Panc1 (cell line): ENCODE measurements at regions not wholly inside any gene's neighbourhood (a gene's known extent, or its start where the extent isn't known, plus 50 kb on each side); places are given as distances from the start of the nearest gene placed in this dataset.

ENCODE experiments used
- ATAC-seq: fragments of 200-7000 bp; cut with Tn5 transposase; 2 replicates; pipeline ENCODE4 v1.9.1; 2020; ENCODE audit warnings: mild to moderate bottlenecking, moderate library complexity
- BruUV-seq: library from RNA; stranded (reverse); fragments of 400-500 nt; replicated peaks from 2 replicates; lab custom pipeline; 2021; lab: Mats Ljungman, UMichigan
- CTCF ChIA-PET: fragments of 300-600 bp; sonication (Branson Sonifier 250); formaldehyde crosslinking; loops from one replicate; lab custom pipeline; 2022; ENCODE audit warnings: antibody characterized with exemption; lab: Charles Lee
- POLR2A ChIA-PET: fragments of 300-600 bp; sonication (Branson Sonifier 250); formaldehyde crosslinking; loops from one replicate; lab custom pipeline; 2022; ENCODE audit warnings: antibody characterized with exemption; lab: Charles Lee
- DNase-seq: peaks from one replicate; pipeline ENCODE4 v3.0.0-alpha.2; 2010; ENCODE audit warnings: low read depth, low spot score
- H3K27ac ChIP-seq: 2 replicates; pipeline ENCODE4 v1.5.1; 2011; ENCODE audit warnings: mild to moderate bottlenecking, low read length, inconsistent platforms
- H3K27me3 ChIP-seq: fragments of 200-500 bp; sonication (Bioruptor generic); 2 replicates; pipeline ENCODE4 v1.6.0; 2014; ENCODE audit warnings: low read length, inconsistent platforms; ENCODE audit not compliant: control insufficient read depth, insufficient read depth
- H3K36me3 ChIP-seq: fragments of 200-500 bp; sonication (Bioruptor generic); 2 replicates; pipeline ENCODE4 v1.5.1; 2014; ENCODE audit warnings: inconsistent platforms, mild to moderate bottlenecking, low read length, moderate library complexity; ENCODE audit not compliant: control insufficient read depth, insufficient read depth
- H3K4me1 ChIP-seq: 2 replicates; pipeline ENCODE4 v1.5.1; 2011; ENCODE audit warnings: inconsistent platforms, mild to moderate bottlenecking, low read length, moderate library complexity; ENCODE audit not compliant: control insufficient read depth, insufficient read depth
- H3K4me3 ChIP-seq, 2 experiments: 2 replicates each; pipeline ENCODE4 v1.5.1; 2011 to 2012; ENCODE audit warnings: low read depth in 2 of 2, low read length in 2 of 2, mild to moderate bottlenecking in 2 of 2, inconsistent platforms in 1 of 2, moderate library complexity in 1 of 2
- H3K9me3 ChIP-seq: fragments of 200-500 bp; sonication (Bioruptor generic); 2 replicates; pipeline ENCODE4 v1.5.1; 2014; ENCODE audit warnings: low read depth, mild to moderate bottlenecking, inconsistent platforms, low read length, moderate library complexity; ENCODE audit not compliant: control insufficient read depth, insufficient read depth
- POLR2AphosphoS5 ChIP-seq: IDR thresholded peaks from 2 replicates; pipeline ENCODE4 v1.6.1; 2012; ENCODE audit warnings: mild to moderate bottlenecking, low read depth, low read length, moderate library complexity
- SIN3A ChIP-seq: IDR thresholded peaks from 2 replicates; pipeline ENCODE4 v1.6.1; 2012; ENCODE audit warnings: low read depth, mild to moderate bottlenecking, low read length, moderate library complexity, borderline replicate concordance; ENCODE audit not compliant: insufficient read depth
- TCF7L2 ChIP-seq: IDR thresholded peaks from 2 replicates; pipeline ENCODE4 v1.6.1; 2011; ENCODE audit warnings: mild to moderate bottlenecking, low read depth, low read length, inconsistent platforms
- in situ Hi-C: cut with HindIII; loops from 2 replicates; pipeline ENCODE4 v1.10.0; 2016; ENCODE audit warnings: low sequenced_read_pairs, low pct_unique_long_range_greater_than_20kb
- intact Hi-C: fragments of 100-400 bp; cut with micrococcal nuclease; formaldehyde crosslinking; loops from one replicate; pipeline ENCODE4 v1.10.0; 2022; ENCODE audit not compliant: unreplicated experiment
- TF ChIP-seq, protein P1 (sequence below), 2 experiments: IDR thresholded peaks; 2 replicates each; pipeline ENCODE4 v1.6.1; 2011 to 2012; ENCODE audit warnings: low read depth in 2 of 2, control low read depth in 1 of 2, low read length in 1 of 2, mild to moderate bottlenecking in 1 of 2, moderate library complexity in 1 of 2; ENCODE audit not compliant: insufficient read depth in 1 of 2
- TF ChIP-seq, protein P2 (sequence below): fragments of 450-650 bp; IDR thresholded peaks from 2 replicates; pipeline ENCODE4 v1.5.1; 2017; ENCODE audit warnings: mild to moderate bottlenecking

DNA sequence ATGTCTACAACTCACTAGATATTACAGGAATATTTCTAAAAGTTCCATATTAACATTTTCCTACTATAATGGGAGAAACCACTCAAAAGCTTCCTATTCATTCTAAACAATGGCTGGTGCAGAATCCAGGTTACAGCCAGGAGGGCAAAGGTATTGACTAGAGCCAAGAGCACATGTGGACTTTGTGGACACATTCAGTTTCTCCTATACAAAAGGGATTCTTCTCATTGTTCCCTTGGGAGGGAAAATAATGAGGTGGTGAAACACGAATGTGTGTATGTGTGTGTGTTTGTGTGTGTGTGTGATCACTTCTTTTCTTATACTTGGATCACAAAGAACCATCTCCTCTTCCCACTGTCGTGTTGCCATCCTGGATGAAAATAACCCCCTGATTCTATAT lies 1000.0 kb downstream of the ADGRL2 start:
- no peak for TF ChIP-seq TCF7L2
- TF ChIP-seq, protein P1, sequence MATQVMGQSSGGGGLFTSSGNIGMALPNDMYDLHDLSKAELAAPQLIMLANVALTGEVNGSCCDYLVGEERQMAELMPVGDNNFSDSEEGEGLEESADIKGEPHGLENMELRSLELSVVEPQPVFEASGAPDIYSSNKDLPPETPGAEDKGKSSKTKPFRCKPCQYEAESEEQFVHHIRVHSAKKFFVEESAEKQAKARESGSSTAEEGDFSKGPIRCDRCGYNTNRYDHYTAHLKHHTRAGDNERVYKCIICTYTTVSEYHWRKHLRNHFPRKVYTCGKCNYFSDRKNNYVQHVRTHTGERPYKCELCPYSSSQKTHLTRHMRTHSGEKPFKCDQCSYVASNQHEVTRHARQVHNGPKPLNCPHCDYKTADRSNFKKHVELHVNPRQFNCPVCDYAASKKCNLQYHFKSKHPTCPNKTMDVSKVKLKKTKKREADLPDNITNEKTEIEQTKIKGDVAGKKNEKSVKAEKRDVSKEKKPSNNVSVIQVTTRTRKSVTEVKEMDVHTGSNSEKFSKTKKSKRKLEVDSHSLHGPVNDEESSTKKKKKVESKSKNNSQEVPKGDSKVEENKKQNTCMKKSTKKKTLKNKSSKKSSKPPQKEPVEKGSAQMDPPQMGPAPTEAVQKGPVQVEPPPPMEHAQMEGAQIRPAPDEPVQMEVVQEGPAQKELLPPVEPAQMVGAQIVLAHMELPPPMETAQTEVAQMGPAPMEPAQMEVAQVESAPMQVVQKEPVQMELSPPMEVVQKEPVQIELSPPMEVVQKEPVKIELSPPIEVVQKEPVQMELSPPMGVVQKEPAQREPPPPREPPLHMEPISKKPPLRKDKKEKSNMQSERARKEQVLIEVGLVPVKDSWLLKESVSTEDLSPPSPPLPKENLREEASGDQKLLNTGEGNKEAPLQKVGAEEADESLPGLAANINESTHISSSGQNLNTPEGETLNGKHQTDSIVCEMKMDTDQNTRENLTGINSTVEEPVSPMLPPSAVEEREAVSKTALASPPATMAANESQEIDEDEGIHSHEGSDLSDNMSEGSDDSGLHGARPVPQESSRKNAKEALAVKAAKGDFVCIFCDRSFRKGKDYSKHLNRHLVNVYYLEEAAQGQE (IDR thresholded peaks at IDR 0.05; ENCODE audit: insufficient read depth in 1 of 2, low read depth in 2 of 2, low read length in 1 of 2): no peak
- TF ChIP-seq SIN3A: no peak
- no peak for TF ChIP-seq POLR2AphosphoS5
- TF ChIP-seq, protein P2, sequence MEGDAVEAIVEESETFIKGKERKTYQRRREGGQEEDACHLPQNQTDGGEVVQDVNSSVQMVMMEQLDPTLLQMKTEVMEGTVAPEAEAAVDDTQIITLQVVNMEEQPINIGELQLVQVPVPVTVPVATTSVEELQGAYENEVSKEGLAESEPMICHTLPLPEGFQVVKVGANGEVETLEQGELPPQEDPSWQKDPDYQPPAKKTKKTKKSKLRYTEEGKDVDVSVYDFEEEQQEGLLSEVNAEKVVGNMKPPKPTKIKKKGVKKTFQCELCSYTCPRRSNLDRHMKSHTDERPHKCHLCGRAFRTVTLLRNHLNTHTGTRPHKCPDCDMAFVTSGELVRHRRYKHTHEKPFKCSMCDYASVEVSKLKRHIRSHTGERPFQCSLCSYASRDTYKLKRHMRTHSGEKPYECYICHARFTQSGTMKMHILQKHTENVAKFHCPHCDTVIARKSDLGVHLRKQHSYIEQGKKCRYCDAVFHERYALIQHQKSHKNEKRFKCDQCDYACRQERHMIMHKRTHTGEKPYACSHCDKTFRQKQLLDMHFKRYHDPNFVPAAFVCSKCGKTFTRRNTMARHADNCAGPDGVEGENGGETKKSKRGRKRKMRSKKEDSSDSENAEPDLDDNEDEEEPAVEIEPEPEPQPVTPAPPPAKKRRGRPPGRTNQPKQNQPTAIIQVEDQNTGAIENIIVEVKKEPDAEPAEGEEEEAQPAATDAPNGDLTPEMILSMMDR: no peak
- Histone ChIP-seq H3K36me3 (no peaks in the 10 kb centered on the region), H3K27ac (no peak overlapping the region), H3K9me3 (no peaks in the 10 kb centered on the region; the same call in 1 of the 2 replicates), H3K4me3 (no peak overlapping the region), H3K27me3 (no peaks in the 10 kb centered on the region), H3K4me1 (no peaks in the 10 kb centered on the region)
- ChIA-PET POLR2A (no interaction called here), CTCF (no interaction called here)
- BruUV-seq: no TSS peak
- DNase-seq (no peak), ATAC-seq (no peak)
- in situ Hi-C loops (no loop called here), intact Hi-C loops (no loop called here)

DNA sequence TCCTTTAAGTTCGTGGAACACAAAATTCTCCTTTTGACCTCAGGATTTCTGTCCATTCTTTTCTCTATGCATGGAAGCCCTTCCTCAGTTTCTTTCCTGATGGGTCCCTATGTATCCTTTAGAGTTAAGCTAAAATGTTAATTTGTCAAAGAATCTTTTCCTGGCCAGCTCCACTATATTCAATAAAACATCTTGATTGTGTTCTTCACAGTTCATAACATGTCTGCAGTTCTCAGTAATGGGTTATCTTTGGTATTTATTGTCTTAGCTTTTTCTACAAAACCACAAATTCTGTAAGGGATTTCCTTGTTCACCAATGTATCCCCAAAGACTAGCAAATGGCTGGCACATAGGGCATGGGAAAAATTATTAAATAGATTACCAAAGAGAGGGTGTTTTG lies 998.5 kb downstream of the ADGRL2 start:
- Histone ChIP-seq H3K36me3 (no peaks in the 10 kb centered on the region), H3K4me3 (no peak overlapping the region), H3K4me1 (no peaks in the 10 kb centered on the region), H3K9me3 (no peaks in the 10 kb centered on the region; the same call in 1 of the 2 replicates), H3K27ac (no peak overlapping the region), H3K27me3 (no peaks in the 10 kb centered on the region)
- no peak for TF ChIP-seq TCF7L2
- TF ChIP-seq SIN3A: no peak
- TF ChIP-seq POLR2AphosphoS5: no peak
- TF ChIP-seq, protein P2: no peak
- TF ChIP-seq, protein P1 (IDR thresholded peaks at IDR 0.05; ENCODE audit: insufficient read depth in 1 of 2, low read depth in 2 of 2, low read length in 1 of 2): no peak
- ChIA-PET CTCF (no interaction called here), POLR2A (no interaction called here)
- ATAC-seq (no peak), DNase-seq (no peak)
- intact Hi-C loops (no loop called here), in situ Hi-C loops (no loop called here)
- BruUV-seq: no TSS peak
